HEK293 (cell line): ENCODE measurements at regions not wholly inside any gene's neighbourhood (a gene's known extent, or its start where the extent isn't known, plus 50 kb on each side); places are given as distances from the start of the nearest gene placed in this dataset.

ENCODE experiments used
- CTCF ChIA-PET: fragments of 350-600 bp; formaldehyde crosslinking; extraction: SDS; loops from one replicate; lab custom pipeline; 2021; ENCODE audit warnings: antibody characterized with exemption; lab: Yijun Ruan, JAX
- POLR2A ChIA-PET: fragments of 300-600 bp; formaldehyde crosslinking; extraction: SDS; loops from one replicate; lab custom pipeline; 2020; ENCODE audit warnings: antibody characterized with exemption, inconsistent platforms; lab: Yijun Ruan, JAX
- H3K27ac ChIP-seq: fragments of 200-500 bp; sonication (Bioruptor generic); 2 replicates; pipeline ENCODE4 v1.5.1; 2014; ENCODE audit warnings: low read depth, low read length, control low read depth, inconsistent platforms; ENCODE audit errors: extremely low read depth
- H3K36me3 ChIP-seq, 2 experiments: fragments of 200-500 bp in 1 of 2; sonication (Bioruptor generic) in 1 of 2; 1 replicate in 1 of 2; 2 replicates in 1 of 2; pipeline ENCODE4 v1.5.1; 2014 to 2017; ENCODE audit warnings: inconsistent platforms in 2 of 2, low read length in 2 of 2; ENCODE audit not compliant: control insufficient read depth in 2 of 2, insufficient read depth in 1 of 2
- H3K4me1 ChIP-seq: fragments of 200-500 bp; sonication (Bioruptor generic); 2 replicates; pipeline ENCODE4 v1.5.1; 2014; ENCODE audit warnings: mild to moderate bottlenecking, low read length, inconsistent platforms; ENCODE audit not compliant: control insufficient read depth, insufficient read depth
- H3K4me3 ChIP-seq: 2 replicates; pipeline ENCODE4 v1.5.1; 2011; ENCODE audit warnings: low read depth, mild to moderate bottlenecking, control low read depth, low read length, moderate library complexity
- H3K9me3 ChIP-seq: fragments of 200-500 bp; sonication (Bioruptor generic); 2 replicates; pipeline ENCODE4 v1.5.1; 2014; ENCODE audit warnings: low read depth, low read length, inconsistent platforms; ENCODE audit not compliant: control insufficient read depth, insufficient read depth
- FEZF1 ChIP-seq: fragments of 450-650 bp; formaldehyde crosslinking; IDR thresholded peaks from 2 replicates; pipeline ENCODE4 v1.5.1; 2016; ENCODE audit warnings: missing biosample characterization, missing genetic modification characterization
- GLI4 ChIP-seq: fragments of 450-650 bp; formaldehyde crosslinking; IDR thresholded peaks from 2 replicates; pipeline ENCODE4 v1.5.1; 2016; ENCODE audit warnings: missing biosample characterization, missing genetic modification characterization
- GLIS1 ChIP-seq: fragments of 450-650 bp; formaldehyde crosslinking; IDR thresholded peaks from 2 replicates; pipeline ENCODE4 v1.5.1; 2016; ENCODE audit warnings: missing biosample characterization, missing genetic modification characterization
- MZF1 ChIP-seq: fragments of 450-650 bp; formaldehyde crosslinking; IDR thresholded peaks from 2 replicates; pipeline ENCODE4 v1.5.1; 2017; ENCODE audit warnings: missing biosample characterization, missing genetic modification characterization, borderline replicate concordance
- OVOL3 ChIP-seq: fragments of 450-650 bp; formaldehyde crosslinking; IDR thresholded peaks from 2 replicates; pipeline ENCODE4 v1.5.1; 2016; ENCODE audit warnings: missing biosample characterization, missing genetic modification characterization
- PBX3 ChIP-seq: sonication (generic); formaldehyde crosslinking; IDR thresholded peaks from 2 replicates; pipeline ENCODE4 v1.8.1; 2022; ENCODE audit warnings: mild to moderate bottlenecking, moderate library complexity, missing genetic modification reagents
- WT1 ChIP-seq: fragments of 450-650 bp; formaldehyde crosslinking; IDR thresholded peaks from 2 replicates; pipeline ENCODE4 v1.5.1; 2016; ENCODE audit warnings: missing biosample characterization, missing genetic modification characterization
- ZBTB48 ChIP-seq: fragments of 450-650 bp; formaldehyde crosslinking; IDR thresholded peaks from 2 replicates; pipeline ENCODE4 v1.5.1; 2016; ENCODE audit warnings: missing biosample characterization, missing genetic modification characterization
- ZBTB7A ChIP-seq: fragments of 450-650 bp; formaldehyde crosslinking; IDR thresholded peaks from 2 replicates; pipeline ENCODE4 v1.5.1; 2016; ENCODE audit warnings: low read depth, missing biosample characterization, missing genetic modification characterization
- ZFHX2 ChIP-seq: fragments of 450-650 bp; formaldehyde crosslinking; conservative IDR thresholded peaks from 2 replicates; pipeline ENCODE4 v1.5.1; 2016; ENCODE audit warnings: missing biosample characterization, missing genetic modification characterization
- ZNF24 ChIP-seq: fragments of 450-650 bp; formaldehyde crosslinking; IDR thresholded peaks from 2 replicates; pipeline ENCODE4 v1.5.1; 2016; ENCODE audit warnings: missing biosample characterization, missing genetic modification characterization
- ZNF26 ChIP-seq: fragments of 450-650 bp; formaldehyde crosslinking; IDR thresholded peaks from 2 replicates; pipeline ENCODE4 v1.5.1; 2016; ENCODE audit warnings: missing biosample characterization, missing genetic modification characterization
- ZNF274 ChIP-seq, 2 experiments: fragments of 200-500 bp in 1 of 2; fragments of 450-650 bp in 1 of 2; sonication (Bioruptor generic) in 1 of 2; formaldehyde crosslinking in 1 of 2; IDR thresholded peaks; 2 replicates each; pipeline versions ENCODE4 v1.5.1 to v1.6.1; 2014 to 2016; ENCODE audit warnings: borderline replicate concordance in 1 of 2, inconsistent platforms in 1 of 2, low read length in 1 of 2, missing biosample characterization in 1 of 2, missing genetic modification characterization in 1 of 2
- ZNF302 ChIP-seq: fragments of 450-650 bp; formaldehyde crosslinking; IDR thresholded peaks from 2 replicates; pipeline ENCODE4 v1.5.1; 2016; ENCODE audit warnings: missing biosample characterization, missing genetic modification characterization, low read depth
- ZNF341 ChIP-seq: fragments of 450-650 bp; formaldehyde crosslinking; IDR thresholded peaks from 2 replicates; pipeline ENCODE4; 2016; ENCODE audit warnings: low read depth, missing biosample characterization, missing genetic modification characterization
- ZNF510 ChIP-seq: fragments of 450-650 bp; formaldehyde crosslinking; IDR thresholded peaks from 2 replicates; pipeline ENCODE4 v1.5.1; 2018; ENCODE audit warnings: mild to moderate bottlenecking, missing genetic modification characterization, missing biosample characterization; ENCODE audit not compliant: insufficient replicate concordance
- ZNF529 ChIP-seq: fragments of 450-650 bp; formaldehyde crosslinking; IDR thresholded peaks from 2 replicates; pipeline ENCODE4 v1.5.1; 2017; ENCODE audit warnings: missing genetic modification characterization, missing biosample characterization; ENCODE audit not compliant: insufficient replicate concordance
- ZNF624 ChIP-seq: fragments of 450-650 bp; formaldehyde crosslinking; IDR thresholded peaks from 2 replicates; pipeline ENCODE4 v1.5.1; 2017; ENCODE audit warnings: missing biosample characterization, missing genetic modification characterization
- ZNF639 ChIP-seq: fragments of 450-650 bp; formaldehyde crosslinking; IDR thresholded peaks from 2 replicates; pipeline ENCODE4 v1.5.1; 2016; ENCODE audit warnings: missing biosample characterization, missing genetic modification characterization
- ZNF777 ChIP-seq: fragments of 450-650 bp; formaldehyde crosslinking; IDR thresholded peaks from 2 replicates; pipeline ENCODE4 v1.5.1; 2017; ENCODE audit warnings: missing biosample characterization, missing genetic modification characterization, borderline replicate concordance
- ZNF791 ChIP-seq: fragments of 450-650 bp; formaldehyde crosslinking; IDR thresholded peaks from 2 replicates; pipeline ENCODE4 v1.5.1; 2016; ENCODE audit warnings: missing biosample characterization, missing genetic modification characterization
- ZXDB ChIP-seq: fragments of 450-650 bp; formaldehyde crosslinking; IDR thresholded peaks from 2 replicates; pipeline ENCODE4 v1.5.1; 2016; ENCODE audit warnings: missing biosample characterization, missing genetic modification characterization
- TF ChIP-seq, protein P1 (sequence below): fragments of 450-650 bp; formaldehyde crosslinking; IDR thresholded peaks from 2 replicates; pipeline ENCODE4 v1.5.1; 2016; ENCODE audit warnings: missing biosample characterization, missing genetic modification characterization
- TF ChIP-seq, protein P2 (sequence below): fragments of 450-650 bp; formaldehyde crosslinking; IDR thresholded peaks from 2 replicates; pipeline ENCODE4 v1.5.1; 2016; ENCODE audit warnings: missing biosample characterization, missing genetic modification characterization

GRCh38 chr16:22728167-22728836 lies 85.7 kb upstream of the HS3ST2 start (continued):
- TF ChIP-seq, protein P1, sequence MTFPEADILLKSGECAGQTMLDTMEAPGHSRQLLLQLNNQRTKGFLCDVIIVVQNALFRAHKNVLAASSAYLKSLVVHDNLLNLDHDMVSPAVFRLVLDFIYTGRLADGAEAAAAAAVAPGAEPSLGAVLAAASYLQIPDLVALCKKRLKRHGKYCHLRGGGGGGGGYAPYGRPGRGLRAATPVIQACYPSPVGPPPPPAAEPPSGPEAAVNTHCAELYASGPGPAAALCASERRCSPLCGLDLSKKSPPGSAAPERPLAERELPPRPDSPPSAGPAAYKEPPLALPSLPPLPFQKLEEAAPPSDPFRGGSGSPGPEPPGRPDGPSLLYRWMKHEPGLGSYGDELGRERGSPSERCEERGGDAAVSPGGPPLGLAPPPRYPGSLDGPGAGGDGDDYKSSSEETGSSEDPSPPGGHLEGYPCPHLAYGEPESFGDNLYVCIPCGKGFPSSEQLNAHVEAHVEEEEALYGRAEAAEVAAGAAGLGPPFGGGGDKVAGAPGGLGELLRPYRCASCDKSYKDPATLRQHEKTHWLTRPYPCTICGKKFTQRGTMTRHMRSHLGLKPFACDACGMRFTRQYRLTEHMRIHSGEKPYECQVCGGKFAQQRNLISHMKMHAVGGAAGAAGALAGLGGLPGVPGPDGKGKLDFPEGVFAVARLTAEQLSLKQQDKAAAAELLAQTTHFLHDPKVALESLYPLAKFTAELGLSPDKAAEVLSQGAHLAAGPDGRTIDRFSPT (tag by site-specific recombination): no peak
- peak; percentile 98 for TF ChIP-seq ZXDB (tag by site-specific recombination)
- no peak for TF ChIP-seq ZNF274 (IDR thresholded peaks at IDR 0.05; ENCODE audit: low read length)
- no peak for TF ChIP-seq ZNF274 (tag by site-specific recombination; IDR thresholded peaks at IDR 0.05; ENCODE audit: borderline replicate concordance)
- TF ChIP-seq ZNF24 (tag by site-specific recombination): peak; percentile 97
- TF ChIP-seq, protein P2, sequence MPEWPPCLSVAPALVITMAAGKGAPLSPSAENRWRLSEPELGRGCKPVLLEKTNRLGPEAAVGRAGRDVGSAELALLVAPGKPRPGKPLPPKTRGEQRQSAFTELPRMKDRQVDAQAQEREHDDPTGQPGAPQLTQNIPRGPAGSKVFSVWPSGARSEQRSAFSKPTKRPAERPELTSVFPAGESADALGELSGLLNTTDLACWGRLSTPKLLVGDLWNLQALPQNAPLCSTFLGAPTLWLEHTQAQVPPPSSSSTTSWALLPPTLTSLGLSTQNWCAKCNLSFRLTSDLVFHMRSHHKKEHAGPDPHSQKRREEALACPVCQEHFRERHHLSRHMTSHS (tag by site-specific recombination): peak; percentile 99
- TF ChIP-seq ZBTB7A: peak; percentile 71; the same call in 1 of the 2 replicates
- no peak for TF ChIP-seq ZFHX2
- TF ChIP-seq ZNF624 (tag by site-specific recombination): no peak

DNA sequence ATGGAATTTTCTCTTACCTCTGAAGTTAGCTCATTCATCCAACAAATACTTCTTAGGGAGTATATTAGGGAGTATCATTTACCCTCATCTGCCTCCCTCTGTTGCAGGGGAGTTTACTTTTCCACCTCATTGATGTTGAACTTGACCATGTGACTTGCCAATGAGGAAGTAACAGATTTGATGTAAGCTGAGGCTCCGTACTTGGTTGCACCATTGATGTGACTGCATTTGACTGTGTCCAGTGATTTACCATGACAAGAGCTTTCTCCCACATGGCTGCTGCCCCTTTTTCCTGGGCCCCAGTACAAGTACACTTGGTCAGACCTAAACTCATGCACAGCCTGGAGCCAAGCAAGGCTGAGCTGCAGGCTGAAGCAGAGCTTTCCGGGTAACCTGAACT lies 81.6 kb upstream of the HS3ST2 start:
- Histone ChIP-seq H3K36me3 (no peaks in the 10 kb centered on the region), H3K4me3 (no peak overlapping the region), H3K4me1 (peaks cover 13% of the 10 kb centered on the region), H3K27ac (no peak overlapping the region), H3K9me3 (no peaks in the 10 kb centered on the region)
- TF ChIP-seq ZNF26 (tag by site-specific recombination) (no peak), GLIS1 (no peak), ZNF777 (no peak), PBX3 (CRISPR knock-in tag) (no peak), FEZF1 (no peak), WT1 (tag by site-specific recombination) (peak; percentile 99), ZNF341 (tag by site-specific recombination) (no peak), ZNF529 (tag by site-specific recombination) (no peak), MZF1 (no peak), ZBTB48 (tag by site-specific recombination) (0 out of 2 replicates have a peak, but pooled peaks have one; percentile 44), ZNF302 (tag by site-specific recombination) (no peak), GLI4 (tag by site-specific recombination) (no peak), OVOL3 (tag by site-specific recombination) (no peak), ZNF639 (tag by site-specific recombination) (no peak), ZNF791 (tag by site-specific recombination) (no peak), ZNF510 (tag by site-specific recombination) (no peak)
- TF ChIP-seq, all 188 proteins: peak for 2
- POLR2A ChIA-PET: no interaction called here
- CTCF ChIA-PET: no interaction called here
